OCI-LY1 (cell line): ENCODE measurements at regions not wholly inside any gene's neighbourhood (a gene's known extent, or its start where the extent isn't known, plus 50 kb on each side); places are given as distances from the start of the nearest gene placed in this dataset.

Experiments used
- CTCF ChIP-seq: fragments of 200-600 bp; sonication (generic), shearing (Covaris generic); IDR thresholded peaks from 2 replicates; pipeline ENCODE4 v1.5.1; 2017; ENCODE audit warnings: mild to moderate bottlenecking, antibody characterized with exemption, low read length, moderate library complexity, mixed read lengths
- EZH2 ChIP-seq: fragments of 200-600 bp; sonication (generic), shearing (Covaris generic); IDR thresholded peaks from 2 replicates; pipeline ENCODE4 v1.8.0; 2017; ENCODE audit warnings: borderline replicate concordance, mixed run types, mild to moderate bottlenecking, antibody characterized with exemption, low read length, moderate library complexity, mixed read lengths

- TF ChIP-seq CTCF: no peak; the same call in 1 of the 2 replicates
- TF ChIP-seq EZH2: no peak
Observed at GRCh38 chr15:31457161-31457560, 130.5 kb downstream of the KLF13 start.
